Activated CD4-positive, alpha-beta T cell treated with anti-CD3 and anti-CD28 coated beads, Interleukin-2, Interleukin-6, amounts not matched to agents 100 ng/mL and 50 ng/mL, durations not matched to agents 16 hours and 8 hours (primary cell): ENCODE measurements at regions not wholly inside any gene's neighbourhood (a gene's known extent, or its start where the extent isn't known, plus 50 kb on each side); places are given as distances from the start of the nearest gene placed in this dataset.
A peak's percentile ranks its signal among the peaks of the same experiment; 100 is the strongest.
"Not testable (repeated sequence)": the region's sequence is repeated elsewhere in the genome, so short reads cannot be mapped to it uniquely, and the experiment has no call there.

ENCODE experiments used
- DNase-seq: peaks from one replicate; pipeline ENCODE4 v3.0.0-alpha.2; 2020

DNA sequence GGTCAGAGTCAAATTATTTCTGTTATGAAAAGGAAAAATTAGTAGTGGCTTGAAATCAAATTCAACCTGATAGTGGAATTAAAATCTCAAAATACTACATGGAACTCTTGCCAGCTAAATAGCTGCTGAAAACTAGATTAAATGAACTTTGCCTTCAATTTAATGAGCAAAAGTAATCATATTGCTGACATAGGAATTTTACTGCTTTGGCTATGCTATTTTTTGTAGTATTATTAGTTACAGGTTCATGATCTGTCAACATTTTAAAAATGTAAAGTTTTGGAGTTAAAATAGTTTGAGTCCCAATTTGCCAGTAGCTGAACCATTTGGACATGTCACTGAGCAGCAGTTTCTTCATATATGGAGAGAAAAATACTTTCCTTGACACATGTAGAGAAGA is 81.4 kb downstream of the RERGL start:
- no peak for DNase-seq

DNA sequence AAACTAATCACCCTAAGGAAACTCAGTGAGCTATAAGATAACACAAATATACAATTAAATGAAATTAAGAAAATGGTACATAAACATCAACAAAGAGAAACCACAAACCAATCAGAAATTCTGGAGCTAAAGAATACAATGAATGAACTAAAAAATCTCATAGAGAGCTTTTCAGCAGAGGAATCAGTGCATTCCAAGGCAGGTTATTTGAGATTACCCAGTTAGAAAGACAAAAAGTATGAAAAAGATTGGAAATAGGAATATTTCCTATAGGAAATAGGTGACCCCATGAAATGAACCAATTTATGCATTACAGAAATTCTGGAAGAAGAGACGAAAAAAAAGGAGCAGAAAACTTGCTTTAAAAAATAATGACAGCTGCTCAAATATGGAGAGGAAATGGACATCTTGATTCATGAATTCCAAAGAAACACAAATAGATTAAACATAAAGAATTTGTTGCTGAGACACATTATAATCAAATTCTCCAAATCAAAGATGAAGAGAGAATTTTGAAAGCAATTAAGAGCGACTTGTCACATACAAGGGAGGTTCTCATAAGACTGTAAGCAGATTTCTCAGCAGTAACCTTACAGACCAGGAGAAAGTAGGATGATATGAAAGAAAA is 90.7 kb downstream of the RERGL start:
- no peak for DNase-seq

DNA sequence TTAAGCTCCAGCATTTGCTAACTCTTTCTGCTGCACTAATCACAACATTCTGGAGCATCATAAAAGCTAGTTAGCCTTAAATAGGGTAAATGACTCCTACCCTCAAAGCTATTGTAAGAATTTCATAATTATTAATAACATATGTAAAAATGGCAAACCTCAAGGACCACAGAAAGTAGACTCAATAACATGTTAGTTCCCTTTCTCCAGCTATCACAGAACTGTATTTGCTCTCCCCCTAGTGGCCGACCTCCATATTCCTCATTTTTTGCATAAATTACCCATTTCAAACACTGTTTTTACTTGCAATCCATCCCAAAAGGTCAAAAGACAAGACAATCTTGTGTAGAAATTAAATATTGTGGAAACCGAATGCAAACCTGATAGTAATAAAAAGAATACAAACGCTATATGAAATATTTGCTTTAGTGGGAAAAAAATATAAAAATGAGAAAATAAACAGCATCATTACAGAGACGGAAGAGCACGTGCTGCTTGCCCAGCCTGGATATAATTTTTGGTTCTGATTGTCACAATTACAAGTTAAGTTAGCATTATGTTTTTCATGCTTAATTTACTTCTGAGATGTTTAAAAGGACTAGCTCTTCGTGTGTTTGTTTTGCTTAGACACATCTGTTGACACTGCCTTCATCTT is 97.9 kb downstream of the RERGL start:
- DNase-seq, result peak; percentile 50

DNA sequence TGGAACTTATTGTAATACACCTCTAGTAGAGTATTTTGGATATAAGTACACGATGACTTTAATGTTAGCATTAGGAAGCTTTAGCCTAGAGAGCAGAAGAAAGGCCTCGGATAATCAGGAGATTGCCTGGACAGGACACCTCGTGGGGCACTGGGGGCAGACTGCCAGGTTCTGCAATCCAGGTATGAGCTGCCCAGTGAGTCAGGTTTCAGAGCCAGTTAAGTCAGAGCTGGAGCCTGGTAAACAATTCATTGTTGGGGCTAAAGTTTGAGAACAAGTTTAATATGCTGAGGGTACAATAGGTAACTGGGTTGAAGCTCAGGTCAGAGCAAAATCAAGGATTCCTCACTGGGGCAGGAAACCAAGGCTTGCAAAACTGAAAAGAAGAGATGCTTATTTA is 107.4 kb downstream of the RERGL start:
- DNase-seq, result no peak

DNA sequence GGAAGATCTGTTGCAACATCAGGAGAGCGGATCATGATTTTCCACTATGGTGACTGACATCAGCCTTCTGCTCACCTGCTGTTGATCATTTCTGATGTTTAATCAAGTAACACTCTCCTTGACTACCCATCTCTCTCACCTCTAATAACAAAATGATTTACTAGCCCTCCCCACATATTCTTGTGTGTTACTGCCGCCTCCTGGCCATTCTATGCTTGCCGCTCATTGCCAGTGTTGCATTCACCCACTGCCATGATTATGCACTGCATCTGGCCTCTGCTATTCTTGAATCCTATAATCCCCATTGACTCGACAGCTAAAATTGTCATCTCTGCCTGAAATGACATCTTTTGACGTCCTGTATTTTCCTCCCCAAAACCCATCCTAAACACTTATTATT is 113.8 kb downstream of the RERGL start:
- DNase-seq, result no peak

DNA sequence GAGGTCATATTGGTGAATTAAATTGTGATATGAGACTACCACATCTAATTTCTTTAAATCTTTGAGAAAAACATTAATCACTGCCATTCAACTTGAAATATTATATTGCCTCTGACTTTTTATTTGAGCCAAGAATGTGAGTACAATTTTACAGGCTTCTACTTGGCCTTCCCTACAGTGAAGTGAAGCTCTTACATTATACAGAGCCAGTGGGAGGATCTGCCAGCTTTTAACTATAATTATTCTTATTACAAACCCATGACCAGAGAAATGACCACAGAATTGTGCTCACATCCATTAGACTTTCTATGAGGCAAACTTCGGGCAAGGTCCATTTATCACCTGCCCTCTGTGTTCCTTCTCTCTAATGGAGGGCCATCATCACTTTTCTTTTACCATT is 114.2 kb downstream of the RERGL start:
- no peak for DNase-seq

DNA sequence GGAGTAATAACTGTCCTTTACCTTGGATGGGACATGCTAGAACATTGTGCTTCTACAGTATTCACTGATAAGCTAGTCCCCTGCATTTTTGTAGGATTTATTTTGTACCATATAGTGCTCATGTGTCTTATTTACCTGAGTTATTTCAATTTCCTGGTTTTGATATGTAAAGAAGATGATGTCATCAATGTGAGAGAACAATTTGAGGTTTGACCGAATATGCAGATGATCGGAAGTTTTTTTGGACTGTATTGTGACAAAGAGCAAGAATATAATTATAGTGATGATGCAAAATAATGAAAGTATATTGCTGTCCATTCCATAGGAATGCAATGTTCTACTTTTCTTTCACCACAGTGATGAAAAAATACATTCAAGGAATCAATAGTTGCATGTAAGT is 114.8 kb downstream of the RERGL start:
- DNase-seq, result no peak

DNA sequence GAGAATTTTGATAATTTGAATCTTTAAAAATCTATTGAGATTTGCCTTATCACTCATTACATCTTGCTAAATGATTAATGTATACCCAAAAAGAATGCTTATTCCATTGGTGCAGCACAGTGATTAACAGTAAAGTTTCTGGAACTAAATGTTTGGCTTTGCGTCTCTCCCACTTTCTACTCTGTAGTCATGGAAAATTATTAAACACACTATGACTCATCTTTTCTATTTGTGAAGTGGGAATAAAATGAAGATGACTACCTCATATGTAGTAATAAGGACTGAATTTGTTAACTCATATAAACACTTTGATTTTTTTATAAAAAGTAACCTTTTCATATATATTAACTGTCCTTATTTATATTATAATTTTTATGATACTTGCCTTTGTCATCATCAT is 118.1 kb downstream of the RERGL start:
- no peak for DNase-seq

DNA sequence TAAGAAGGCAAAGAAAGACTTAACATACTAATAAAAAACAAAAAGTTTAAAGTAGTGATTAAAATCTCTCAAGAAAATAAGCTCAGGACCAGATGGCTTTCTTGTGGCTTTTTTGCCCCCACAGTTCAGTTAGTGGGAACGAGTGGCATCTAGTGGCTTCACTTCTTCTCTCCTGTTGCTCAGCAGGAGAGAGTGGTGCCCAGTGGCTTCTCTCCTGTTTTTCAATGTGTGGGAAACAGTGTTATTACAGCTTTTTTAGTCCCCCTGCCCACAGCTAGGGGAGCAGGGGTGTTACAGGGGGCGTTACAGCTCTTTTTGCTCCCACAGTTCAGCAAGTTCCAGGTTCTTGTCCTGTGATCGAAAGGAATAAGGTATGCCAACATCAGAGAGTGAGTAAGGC is 135.2 kb downstream of the RERGL start:
- DNase-seq, result no peak

DNA sequence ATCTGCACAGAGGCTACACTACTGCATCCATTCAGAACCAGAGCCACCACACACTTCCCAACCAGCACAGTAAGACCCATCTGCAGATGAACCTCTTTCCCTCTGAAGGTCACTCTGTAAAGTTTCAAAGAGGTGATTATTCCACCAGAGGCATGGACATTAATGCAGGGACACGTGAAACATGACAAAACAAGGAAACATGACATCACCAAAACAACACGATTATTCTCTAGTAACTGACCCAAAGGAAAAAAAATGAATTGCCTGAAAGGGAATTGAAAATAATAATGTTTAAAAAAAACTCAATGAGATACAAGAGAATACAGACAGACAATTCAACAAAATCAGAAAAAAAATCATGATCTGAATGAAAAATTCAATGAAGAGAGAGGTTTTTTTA is 139.1 kb downstream of the RERGL start:
- no peak for DNase-seq

DNA sequence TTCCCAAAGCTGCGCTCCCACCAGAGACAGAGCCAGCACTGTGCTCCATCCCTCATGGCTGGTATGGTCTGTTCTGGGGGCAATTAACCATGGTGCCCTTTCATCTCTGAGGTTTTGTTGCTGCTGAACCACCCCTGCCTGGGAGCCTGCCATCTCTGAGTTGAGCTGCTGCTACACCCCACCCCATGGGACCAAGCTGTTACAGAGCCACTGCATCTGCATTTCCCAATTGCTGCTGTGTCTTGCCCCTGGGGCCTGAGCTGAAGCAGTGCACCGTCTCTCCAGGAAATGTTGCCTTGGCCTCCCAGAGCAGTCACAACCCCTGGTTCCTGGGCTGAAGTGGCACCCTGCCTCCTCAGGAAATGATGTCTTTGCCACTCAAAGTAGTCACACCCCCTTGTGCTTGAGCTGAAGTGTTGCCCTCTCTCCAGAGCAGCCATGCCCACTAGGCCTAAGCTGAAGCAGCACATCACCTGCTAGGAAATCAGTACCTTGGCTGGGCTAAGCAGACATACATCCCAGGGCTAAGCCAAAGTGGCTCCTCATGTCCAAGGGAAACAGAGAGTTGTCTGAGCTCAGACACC is 140.3 kb downstream of the RERGL start:
- DNase-seq, result no peak

DNA sequence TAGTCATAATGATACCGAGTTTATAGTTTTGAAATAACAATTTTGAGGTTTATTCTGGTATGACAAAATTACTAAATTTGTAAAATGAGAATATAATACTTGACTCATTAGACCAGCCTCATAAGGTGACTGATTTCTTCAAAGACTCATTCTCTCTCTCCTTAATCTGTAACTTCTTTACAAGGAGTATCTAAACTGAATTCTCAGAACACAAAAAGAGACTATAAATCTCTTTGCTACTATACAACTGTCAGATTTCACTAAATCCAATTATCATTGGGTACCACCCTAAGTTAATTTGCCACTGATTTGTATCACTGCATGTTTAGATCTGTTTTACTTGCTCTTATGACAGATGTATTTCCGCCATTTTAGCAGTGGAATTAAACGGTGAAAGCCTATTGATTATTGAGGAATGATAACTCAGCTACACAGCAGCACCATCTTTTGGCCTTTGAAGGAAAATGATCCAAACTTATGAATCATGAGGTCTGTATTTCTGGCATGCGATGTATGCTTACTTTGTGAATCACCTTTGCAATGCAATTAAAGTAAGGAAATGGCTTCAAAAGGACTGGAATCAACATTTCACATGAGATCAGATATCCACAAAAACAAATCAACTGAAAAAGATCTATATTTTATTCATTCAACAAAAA is 161.2 kb downstream of the RERGL start:
- DNase-seq, result no peak

DNA sequence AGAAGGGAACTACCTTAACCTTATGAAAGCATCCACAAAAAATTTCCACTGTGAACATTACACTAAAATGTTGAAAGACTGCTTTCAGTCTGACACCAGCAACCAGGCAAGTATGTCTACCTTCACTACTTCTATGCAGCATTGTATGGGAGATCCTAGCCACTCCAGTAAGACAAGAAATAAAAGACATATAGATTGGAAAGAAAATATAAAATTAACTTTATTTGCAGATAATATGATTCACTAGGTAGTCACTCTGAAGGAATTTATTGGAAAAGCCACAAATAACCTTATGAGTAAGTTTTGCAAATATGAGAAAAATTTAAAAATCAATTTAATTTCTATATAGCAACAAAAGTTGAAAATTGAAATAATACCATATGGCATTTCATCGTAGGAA is 172.0 kb downstream of the RERGL start:
- no peak for DNase-seq

DNA sequence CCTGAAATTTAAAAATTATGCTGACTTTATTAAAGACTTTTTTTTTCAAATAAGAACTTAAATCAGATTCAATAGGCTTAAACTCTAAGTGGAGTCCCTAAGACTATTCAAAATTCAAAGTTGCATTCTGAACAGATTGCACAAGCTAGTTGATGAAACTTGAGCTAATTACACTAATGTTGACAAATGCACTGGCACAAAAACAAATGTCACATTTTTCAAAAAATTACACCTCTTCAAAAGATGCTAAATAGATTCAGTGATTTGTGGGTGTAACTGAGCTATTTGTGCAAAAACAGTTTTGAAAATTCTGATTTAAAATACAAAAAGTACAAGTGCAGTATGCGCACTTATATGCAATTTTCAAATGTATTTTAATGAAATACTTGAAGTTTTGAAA is 205.4 kb downstream of the RERGL start:
- DNase-seq, result no peak

DNA sequence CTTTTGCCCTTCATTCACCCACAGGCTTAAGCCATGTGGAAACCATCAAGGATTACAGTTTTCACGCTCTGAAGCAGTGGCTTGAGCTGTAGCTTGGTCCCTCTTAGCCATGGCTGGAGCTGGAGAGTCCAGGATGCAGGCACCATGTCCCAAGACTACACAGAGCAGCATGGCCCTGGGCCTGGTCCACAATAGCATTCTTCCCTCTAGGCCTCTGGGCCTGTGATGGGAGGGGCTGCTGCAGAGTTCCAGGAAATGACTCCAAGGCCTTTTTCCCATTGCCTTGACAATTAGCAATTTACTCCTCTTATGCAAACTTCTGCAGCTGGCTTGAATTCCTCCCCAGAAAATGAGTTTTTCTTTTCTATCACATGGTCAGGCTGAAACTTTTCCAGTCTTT is 211.3 kb downstream of the RERGL start:
- no peak for DNase-seq

DNA sequence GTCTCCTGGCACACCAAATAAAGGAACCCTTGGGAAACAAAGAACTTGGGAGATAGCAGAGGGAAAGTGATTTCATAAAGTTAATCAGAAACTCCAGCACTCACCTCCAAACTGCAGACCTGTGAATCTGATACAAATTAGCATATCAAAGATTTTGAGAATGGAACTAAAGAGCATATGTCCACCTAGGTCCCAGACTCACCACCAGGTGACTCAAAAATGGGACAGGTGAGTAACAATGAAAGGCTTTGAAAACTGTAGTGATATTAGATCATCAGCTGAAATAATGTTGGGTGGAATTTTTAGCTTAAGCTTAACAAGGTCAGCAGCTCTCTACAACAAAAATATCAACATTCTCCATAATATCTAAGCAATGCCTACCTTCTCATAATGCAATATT is 214.8 kb downstream of the RERGL start:
- no peak for DNase-seq

DNA sequence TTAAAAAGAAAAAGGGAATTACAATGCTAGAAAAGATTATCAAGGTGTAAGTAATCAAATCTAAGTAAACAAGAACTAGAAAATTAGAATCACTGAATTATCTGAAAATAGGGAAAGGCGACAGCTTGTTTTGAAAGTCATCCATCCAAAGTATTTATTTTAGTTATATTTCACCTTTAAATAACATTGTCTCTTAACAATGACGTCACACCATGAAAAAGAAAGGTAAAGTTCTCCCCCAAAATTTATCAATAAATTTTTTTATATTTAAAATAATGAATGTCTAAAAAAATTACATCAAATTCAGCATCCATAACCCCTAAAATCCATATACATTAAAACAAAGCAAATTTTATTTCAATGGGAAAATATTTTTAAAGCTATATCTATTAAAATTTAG is 223.2 kb downstream of the RERGL start:
- no peak for DNase-seq

DNA sequence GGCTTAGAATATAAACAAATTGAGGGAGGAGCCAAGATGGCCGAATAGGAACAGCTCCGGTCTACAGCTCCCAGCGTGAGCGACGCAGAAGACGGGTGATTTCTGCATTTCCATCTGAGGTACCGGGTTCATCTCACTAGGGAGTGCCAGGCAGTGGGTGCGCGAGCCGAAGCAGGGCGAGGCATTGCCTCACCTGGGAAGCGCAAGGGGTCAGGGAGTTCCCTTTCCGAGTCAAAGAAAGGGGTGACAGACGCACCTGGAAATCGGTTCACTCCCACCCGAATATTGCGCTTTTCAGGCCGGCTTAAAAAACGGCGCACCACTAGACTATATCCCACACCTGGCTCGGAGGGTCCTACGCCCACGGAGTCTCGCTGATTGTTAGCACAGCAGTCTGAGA is 234.4 kb downstream of the RERGL start:
- DNase-seq, result not testable (repeated sequence)

DNA sequence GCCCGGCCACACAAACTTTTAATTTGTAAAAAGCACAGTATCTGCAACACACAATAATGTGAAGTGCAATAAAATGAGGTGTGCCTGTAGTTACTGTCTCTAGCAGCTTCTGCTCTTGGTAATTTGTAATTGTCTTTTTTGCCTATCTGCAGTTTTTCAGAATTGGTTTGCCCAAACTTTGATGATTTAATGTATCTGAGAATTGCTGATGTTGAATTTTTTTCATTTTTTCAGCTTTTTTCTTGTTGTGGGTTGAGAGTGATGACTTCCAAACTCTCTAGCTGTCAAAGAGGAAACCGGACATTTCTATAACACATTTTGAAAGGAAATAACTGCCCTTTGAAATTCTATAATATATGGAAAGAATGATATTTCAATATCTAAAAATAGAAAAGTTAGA is 236.9 kb downstream of the RERGL start:
- DNase-seq, result no peak

DNA sequence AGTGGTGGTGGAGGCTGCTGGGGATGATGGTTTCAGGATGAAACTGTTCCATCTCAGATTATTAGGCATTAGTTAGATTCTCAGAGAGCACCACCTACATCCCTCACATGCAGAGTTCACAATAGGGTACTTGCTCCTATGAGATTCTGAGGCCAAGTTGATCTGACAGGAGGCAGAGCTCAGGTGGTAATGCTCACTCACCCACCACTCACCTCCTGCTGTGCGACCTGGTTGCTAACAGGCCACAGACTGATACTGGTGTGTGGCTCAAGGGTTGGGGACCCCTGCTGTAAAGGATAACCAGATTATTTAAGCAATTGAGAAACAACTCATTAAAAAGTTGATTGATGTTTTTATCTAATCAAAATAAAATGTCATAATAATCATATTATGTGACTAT is 248.5 kb downstream of the RERGL start:
- DNase-seq, result no peak

DNA sequence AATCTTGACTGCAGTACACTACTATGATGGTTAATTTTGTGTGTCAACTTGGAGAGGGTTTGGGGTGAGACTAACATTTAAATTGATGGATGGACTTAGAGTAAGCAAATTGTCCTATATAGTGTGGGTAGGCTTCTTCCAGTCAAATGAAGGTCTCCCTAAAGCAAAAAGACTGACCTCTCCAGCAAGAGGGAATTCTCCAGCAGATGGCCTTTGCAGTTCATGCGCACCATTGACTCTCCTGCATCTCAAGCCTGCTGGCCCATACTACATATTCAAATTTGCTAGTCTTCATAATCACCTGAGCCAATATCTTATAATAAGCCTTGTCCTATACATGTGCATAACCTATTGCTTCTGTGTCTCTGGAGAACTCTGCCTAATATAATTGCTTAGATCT is 260.2 kb downstream of the RERGL start:
- DNase-seq, result no peak

DNA sequence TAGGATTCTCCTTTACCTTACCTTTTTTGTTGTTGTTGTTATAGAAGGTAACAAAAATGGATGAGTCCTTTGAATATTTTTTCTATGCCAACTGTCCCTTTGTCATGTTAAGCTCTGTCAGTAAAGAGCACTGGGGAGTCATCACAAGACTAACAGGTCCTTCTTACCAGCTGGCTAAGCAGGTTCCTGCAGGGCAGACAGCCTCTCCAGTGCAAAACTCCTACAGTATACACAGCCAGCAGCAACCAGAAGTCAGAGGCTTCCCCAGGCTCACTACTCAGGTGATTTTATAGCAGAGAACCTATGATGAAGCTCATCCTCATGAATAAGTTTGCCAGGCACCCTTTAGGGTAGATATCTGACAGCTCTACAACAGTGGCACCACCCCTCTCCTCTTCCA is 271.1 kb downstream of the RERGL start:
- no peak for DNase-seq

DNA sequence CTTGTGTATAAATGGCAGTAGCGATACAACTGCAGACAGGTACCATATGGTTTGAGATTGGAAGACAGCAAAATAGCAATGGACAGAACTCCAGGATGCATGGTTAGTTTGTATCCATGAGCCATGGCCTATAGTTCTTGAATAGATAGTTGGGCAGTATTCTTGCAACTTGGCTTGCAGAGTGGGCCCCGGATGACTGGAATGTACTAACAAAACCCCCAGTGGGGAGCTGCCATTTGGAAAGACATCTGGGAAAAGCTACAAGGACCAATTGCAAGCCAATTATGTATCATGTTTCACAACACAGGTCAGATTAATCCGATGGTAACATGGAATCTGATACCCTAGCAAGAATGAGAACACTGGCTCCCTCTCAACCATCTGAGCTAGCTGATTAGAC is 279.6 kb downstream of the RERGL start:
- no peak for DNase-seq

DNA sequence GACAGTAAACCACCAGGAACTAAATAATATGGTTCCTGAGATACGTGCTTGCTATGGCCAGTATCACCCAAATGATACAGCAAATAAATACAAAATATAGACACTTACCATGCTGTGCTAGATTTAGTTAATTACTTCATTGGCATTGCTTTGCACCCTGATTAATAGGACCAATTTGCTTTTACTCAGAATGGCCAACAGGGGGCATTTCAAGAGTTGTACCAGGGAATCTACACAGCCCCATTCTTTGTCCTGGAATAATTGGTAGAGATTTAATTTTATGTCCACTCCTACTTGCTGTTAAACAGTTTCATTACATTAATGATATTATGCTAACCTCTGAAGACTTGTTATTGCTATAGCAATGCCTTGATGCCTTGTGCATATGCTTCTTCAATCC is 280.8 kb downstream of the RERGL start:
- no peak for DNase-seq
